ENCODE measurements at regions not wholly inside any gene's neighbourhood (a gene's known extent, or its start where the extent isn't known, plus 50 kb on each side); places are given as distances from the start of the nearest gene placed in this dataset.

DNA sequence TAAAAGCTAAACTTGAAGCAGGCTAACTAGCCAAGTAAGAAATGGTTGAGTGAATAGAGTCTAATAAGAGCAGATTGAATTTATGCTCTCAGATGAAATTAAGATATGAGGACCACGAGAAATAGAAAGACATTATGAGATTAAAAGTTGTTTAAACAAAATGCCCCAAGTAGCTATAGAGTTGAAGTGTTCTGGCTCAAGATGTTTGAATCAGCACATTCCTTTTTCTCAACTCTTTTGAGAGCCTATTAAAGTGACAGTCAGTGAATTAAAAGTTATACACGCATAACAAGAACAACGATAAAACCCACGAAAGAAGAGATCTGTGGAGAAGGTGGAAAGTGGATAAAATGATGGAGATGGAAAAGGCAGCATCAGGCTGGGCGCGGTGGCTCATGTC is 322.2 kb upstream of the ANKRD30A start (continued):
- TF ChIP-seq, protein P1, sequence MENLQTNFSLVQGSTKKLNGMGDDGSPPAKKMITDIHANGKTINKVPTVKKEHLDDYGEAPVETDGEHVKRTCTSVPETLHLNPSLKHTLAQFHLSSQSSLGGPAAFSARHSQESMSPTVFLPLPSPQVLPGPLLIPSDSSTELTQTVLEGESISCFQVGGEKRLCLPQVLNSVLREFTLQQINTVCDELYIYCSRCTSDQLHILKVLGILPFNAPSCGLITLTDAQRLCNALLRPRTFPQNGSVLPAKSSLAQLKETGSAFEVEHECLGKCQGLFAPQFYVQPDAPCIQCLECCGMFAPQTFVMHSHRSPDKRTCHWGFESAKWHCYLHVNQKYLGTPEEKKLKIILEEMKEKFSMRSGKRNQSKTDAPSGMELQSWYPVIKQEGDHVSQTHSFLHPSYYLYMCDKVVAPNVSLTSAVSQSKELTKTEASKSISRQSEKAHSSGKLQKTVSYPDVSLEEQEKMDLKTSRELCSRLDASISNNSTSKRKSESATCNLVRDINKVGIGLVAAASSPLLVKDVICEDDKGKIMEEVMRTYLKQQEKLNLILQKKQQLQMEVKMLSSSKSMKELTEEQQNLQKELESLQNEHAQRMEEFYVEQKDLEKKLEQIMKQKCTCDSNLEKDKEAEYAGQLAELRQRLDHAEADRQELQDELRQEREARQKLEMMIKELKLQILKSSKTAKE (IDR thresholded peaks at IDR 0.05; ENCODE audit: low read depth, poor library complexity, severe bottlenecking), result no peak
- TF ChIP-seq ZSCAN29 (IDR thresholded peaks at IDR 0.05) (no peak), HDAC2 (IDR thresholded peaks at IDR 0.05) (no peak), NFIC (IDR thresholded peaks at IDR 0.05; ENCODE audit: low read depth, low read length) (no peak), POLR2A (IDR thresholded peaks at IDR 0.05; ENCODE audit: low read depth, low read length) (no peak), KLF5 (IDR thresholded peaks at IDR 0.05; ENCODE audit: partially characterized antibody) (no peak)
- TF ChIP-seq, protein P2, sequence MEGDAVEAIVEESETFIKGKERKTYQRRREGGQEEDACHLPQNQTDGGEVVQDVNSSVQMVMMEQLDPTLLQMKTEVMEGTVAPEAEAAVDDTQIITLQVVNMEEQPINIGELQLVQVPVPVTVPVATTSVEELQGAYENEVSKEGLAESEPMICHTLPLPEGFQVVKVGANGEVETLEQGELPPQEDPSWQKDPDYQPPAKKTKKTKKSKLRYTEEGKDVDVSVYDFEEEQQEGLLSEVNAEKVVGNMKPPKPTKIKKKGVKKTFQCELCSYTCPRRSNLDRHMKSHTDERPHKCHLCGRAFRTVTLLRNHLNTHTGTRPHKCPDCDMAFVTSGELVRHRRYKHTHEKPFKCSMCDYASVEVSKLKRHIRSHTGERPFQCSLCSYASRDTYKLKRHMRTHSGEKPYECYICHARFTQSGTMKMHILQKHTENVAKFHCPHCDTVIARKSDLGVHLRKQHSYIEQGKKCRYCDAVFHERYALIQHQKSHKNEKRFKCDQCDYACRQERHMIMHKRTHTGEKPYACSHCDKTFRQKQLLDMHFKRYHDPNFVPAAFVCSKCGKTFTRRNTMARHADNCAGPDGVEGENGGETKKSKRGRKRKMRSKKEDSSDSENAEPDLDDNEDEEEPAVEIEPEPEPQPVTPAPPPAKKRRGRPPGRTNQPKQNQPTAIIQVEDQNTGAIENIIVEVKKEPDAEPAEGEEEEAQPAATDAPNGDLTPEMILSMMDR (IDR thresholded peaks at IDR 0.05 in 2 of 3, conservative IDR thresholded peaks at IDR 0.05 in 1 of 3; ENCODE audit: control insufficient read depth in 2 of 3, extremely low read depth in 1 of 3, insufficient read depth in 1 of 3, low read depth in 3 of 3, low read length in 3 of 3), result no peak
- TF ChIP-seq, protein P3, sequence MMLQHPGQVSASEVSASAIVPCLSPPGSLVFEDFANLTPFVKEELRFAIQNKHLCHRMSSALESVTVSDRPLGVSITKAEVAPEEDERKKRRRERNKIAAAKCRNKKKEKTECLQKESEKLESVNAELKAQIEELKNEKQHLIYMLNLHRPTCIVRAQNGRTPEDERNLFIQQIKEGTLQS (IDR thresholded peaks at IDR 0.05; ENCODE audit: borderline replicate concordance, extremely low read depth, low read depth, low read length), result no peak
- TF ChIP-seq, protein P4, sequence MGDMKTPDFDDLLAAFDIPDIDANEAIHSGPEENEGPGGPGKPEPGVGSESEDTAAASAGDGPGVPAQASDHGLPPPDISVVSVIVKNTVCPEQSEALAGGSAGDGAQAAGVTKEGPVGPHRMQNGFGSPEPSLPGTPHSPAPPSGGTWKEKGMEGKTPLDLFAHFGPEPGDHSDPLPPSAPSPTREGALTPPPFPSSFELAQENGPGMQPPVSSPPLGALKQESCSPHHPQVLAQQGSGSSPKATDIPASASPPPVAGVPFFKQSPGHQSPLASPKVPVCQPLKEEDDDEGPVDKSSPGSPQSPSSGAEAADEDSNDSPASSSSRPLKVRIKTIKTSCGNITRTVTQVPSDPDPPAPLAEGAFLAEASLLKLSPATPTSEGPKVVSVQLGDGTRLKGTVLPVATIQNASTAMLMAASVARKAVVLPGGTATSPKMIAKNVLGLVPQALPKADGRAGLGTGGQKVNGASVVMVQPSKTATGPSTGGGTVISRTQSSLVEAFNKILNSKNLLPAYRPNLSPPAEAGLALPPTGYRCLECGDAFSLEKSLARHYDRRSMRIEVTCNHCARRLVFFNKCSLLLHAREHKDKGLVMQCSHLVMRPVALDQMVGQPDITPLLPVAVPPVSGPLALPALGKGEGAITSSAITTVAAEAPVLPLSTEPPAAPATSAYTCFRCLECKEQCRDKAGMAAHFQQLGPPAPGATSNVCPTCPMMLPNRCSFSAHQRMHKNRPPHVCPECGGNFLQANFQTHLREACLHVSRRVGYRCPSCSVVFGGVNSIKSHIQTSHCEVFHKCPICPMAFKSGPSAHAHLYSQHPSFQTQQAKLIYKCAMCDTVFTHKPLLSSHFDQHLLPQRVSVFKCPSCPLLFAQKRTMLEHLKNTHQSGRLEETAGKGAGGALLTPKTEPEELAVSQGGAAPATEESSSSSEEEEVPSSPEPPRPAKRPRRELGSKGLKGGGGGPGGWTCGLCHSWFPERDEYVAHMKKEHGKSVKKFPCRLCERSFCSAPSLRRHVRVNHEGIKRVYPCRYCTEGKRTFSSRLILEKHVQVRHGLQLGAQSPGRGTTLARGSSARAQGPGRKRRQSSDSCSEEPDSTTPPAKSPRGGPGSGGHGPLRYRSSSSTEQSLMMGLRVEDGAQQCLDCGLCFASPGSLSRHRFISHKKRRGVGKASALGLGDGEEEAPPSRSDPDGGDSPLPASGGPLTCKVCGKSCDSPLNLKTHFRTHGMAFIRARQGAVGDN (IDR thresholded peaks at IDR 0.05), result no peak
- TF ChIP-seq, protein P5, sequence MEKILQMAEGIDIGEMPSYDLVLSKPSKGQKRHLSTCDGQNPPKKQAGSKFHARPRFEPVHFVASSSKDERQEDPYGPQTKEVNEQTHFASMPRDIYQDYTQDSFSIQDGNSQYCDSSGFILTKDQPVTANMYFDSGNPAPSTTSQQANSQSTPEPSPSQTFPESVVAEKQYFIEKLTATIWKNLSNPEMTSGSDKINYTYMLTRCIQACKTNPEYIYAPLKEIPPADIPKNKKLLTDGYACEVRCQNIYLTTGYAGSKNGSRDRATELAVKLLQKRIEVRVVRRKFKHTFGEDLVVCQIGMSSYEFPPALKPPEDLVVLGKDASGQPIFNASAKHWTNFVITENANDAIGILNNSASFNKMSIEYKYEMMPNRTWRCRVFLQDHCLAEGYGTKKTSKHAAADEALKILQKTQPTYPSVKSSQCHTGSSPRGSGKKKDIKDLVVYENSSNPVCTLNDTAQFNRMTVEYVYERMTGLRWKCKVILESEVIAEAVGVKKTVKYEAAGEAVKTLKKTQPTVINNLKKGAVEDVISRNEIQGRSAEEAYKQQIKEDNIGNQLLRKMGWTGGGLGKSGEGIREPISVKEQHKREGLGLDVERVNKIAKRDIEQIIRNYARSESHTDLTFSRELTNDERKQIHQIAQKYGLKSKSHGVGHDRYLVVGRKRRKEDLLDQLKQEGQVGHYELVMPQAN (conservative IDR thresholded peaks at IDR 0.05), result no peak
- TF ChIP-seq, protein P6, sequence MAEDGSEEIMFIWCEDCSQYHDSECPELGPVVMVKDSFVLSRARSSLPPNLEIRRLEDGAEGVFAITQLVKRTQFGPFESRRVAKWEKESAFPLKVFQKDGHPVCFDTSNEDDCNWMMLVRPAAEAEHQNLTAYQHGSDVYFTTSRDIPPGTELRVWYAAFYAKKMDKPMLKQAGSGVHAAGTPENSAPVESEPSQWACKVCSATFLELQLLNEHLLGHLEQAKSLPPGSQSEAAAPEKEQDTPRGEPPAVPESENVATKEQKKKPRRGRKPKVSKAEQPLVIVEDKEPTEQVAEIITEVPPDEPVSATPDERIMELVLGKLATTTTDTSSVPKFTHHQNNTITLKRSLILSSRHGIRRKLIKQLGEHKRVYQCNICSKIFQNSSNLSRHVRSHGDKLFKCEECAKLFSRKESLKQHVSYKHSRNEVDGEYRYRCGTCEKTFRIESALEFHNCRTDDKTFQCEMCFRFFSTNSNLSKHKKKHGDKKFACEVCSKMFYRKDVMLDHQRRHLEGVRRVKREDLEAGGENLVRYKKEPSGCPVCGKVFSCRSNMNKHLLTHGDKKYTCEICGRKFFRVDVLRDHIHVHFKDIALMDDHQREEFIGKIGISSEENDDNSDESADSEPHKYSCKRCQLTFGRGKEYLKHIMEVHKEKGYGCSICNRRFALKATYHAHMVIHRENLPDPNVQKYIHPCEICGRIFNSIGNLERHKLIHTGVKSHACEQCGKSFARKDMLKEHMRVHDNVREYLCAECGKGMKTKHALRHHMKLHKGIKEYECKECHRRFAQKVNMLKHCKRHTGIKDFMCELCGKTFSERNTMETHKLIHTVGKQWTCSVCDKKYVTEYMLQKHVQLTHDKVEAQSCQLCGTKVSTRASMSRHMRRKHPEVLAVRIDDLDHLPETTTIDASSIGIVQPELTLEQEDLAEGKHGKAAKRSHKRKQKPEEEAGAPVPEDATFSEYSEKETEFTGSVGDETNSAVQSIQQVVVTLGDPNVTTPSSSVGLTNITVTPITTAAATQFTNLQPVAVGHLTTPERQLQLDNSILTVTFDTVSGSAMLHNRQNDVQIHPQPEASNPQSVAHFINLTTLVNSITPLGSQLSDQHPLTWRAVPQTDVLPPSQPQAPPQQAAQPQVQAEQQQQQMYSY (CRISPR knock-in tag; IDR thresholded peaks at IDR 0.05), result no peak
- TF ChIP-seq, protein P7, sequence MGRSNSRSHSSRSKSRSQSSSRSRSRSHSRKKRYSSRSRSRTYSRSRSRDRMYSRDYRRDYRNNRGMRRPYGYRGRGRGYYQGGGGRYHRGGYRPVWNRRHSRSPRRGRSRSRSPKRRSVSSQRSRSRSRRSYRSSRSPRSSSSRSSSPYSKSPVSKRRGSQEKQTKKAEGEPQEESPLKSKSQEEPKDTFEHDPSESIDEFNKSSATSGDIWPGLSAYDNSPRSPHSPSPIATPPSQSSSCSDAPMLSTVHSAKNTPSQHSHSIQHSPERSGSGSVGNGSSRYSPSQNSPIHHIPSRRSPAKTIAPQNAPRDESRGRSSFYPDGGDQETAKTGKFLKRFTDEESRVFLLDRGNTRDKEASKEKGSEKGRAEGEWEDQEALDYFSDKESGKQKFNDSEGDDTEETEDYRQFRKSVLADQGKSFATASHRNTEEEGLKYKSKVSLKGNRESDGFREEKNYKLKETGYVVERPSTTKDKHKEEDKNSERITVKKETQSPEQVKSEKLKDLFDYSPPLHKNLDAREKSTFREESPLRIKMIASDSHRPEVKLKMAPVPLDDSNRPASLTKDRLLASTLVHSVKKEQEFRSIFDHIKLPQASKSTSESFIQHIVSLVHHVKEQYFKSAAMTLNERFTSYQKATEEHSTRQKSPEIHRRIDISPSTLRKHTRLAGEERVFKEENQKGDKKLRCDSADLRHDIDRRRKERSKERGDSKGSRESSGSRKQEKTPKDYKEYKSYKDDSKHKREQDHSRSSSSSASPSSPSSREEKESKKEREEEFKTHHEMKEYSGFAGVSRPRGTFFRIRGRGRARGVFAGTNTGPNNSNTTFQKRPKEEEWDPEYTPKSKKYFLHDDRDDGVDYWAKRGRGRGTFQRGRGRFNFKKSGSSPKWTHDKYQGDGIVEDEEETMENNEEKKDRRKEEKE (IDR thresholded peaks at IDR 0.05), result no peak
